HG03159 (cell line): ENCODE measurements at regions not wholly inside any gene's neighbourhood (a gene's known extent, or its start where the extent isn't known, plus 50 kb on each side); places are given as distances from the start of the nearest gene placed in this dataset.

Experiments
- ATAC-seq: cut with Tn5 transposase; IDR thresholded peaks from one replicate; pipeline ENCODE4 v1.9.1; 2021; ENCODE audit warnings: mild to moderate bottlenecking, moderate library complexity; ENCODE audit not compliant: unreplicated experiment

- no peak for ATAC-seq
These were observed 54.8 kb upstream of the SPON1 start for GRCh38 chr11:13907678-13908077.

- no peak for ATAC-seq
These were observed 54.0 kb upstream of the SPON1 start for GRCh38 chr11:13908535-13908934.
